GM06990 (cell line): ENCODE measurements at regions not wholly inside any gene's neighbourhood (a gene's known extent, or its start where the extent isn't known, plus 50 kb on each side); places are given as distances from the start of the nearest gene placed in this dataset.

Experiments
- DNase-seq: peaks from one replicate; pipeline ENCODE4 v3.0.0-alpha.2; 2011; ENCODE audit not compliant: insufficient read length; ENCODE audit errors: extremely low read depth
- H3K27me3 ChIP-seq: replicated peaks from 2 replicates; pipeline ENCODE4 v1.6.0; 2011; ENCODE audit warnings: low read length; ENCODE audit not compliant: control insufficient read depth, insufficient read depth
- H3K36me3 ChIP-seq: 2 replicates; pipeline ENCODE4 v1.5.1; 2011; ENCODE audit warnings: low read length; ENCODE audit not compliant: control insufficient read depth, insufficient read depth
- H3K4me3 ChIP-seq: replicated peaks from 2 replicates; pipeline ENCODE4 v1.5.1; 2011; ENCODE audit warnings: low read depth, mild to moderate bottlenecking, control low read depth, low read length
- TF ChIP-seq, protein P1 (sequence below): IDR thresholded peaks from 2 replicates; pipeline ENCODE4 v1.5.1; 2011; ENCODE audit warnings: low read length, control low read depth, mild to moderate bottlenecking, inconsistent platforms; ENCODE audit not compliant: insufficient read depth, poor library complexity, severe bottlenecking

DNA sequence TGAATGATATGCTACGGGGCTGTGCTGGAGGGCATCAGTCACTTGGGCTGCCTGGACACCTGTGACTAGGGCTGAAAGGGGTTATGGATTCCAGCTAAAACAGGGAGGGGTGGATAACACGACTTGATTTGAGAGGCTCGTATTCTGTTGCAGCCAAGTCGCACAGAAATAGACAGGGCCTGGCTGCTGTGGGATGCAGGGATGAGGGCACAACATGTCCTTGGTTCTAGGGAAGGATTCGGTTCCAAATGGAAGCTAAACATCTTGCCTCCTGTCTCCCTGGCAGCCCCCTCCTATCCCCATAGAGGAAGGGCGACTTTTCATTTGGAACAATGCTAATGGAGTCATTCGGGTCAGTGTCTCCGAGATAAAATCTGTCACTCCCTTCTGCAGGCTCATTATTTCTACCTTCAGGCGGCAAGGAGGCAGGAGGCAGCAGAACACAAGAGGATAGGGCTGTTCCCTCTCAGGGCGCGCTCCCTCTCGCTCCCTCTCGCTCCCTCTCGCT is 433.8 kb upstream of the RBMS3 start:
- H3K4me3 ChIP-seq: no peak overlapping the region
- no peak for DNase-seq
- TF ChIP-seq, protein P1, sequence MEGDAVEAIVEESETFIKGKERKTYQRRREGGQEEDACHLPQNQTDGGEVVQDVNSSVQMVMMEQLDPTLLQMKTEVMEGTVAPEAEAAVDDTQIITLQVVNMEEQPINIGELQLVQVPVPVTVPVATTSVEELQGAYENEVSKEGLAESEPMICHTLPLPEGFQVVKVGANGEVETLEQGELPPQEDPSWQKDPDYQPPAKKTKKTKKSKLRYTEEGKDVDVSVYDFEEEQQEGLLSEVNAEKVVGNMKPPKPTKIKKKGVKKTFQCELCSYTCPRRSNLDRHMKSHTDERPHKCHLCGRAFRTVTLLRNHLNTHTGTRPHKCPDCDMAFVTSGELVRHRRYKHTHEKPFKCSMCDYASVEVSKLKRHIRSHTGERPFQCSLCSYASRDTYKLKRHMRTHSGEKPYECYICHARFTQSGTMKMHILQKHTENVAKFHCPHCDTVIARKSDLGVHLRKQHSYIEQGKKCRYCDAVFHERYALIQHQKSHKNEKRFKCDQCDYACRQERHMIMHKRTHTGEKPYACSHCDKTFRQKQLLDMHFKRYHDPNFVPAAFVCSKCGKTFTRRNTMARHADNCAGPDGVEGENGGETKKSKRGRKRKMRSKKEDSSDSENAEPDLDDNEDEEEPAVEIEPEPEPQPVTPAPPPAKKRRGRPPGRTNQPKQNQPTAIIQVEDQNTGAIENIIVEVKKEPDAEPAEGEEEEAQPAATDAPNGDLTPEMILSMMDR: no peak
- no peaks in the 10 kb centered on the region; the same call in 1 of the 2 replicates for H3K27me3 ChIP-seq
- no peaks in the 10 kb centered on the region for H3K36me3 ChIP-seq

DNA sequence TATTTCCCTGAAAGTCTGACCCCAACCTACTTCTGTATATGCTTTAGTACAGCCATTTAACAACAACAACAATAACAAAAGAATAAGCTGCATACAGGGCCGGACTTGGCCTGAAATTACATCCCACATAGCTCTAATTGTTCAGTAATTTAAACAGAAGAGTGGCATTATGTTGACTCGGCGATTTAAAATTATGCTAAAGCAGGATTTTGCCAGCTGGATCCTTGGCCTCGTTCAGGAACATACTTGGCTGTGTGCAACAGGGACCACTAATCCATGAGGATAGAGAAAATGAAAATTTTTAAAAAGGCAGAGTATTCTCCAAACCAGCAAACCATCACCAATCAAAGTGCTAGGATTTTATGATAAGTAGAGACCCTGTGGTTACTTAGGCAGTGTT is 433.1 kb upstream of the RBMS3 start:
- Histone ChIP-seq H3K4me3 (no peak overlapping the region), H3K27me3 (no peaks in the 10 kb centered on the region; the same call in 1 of the 2 replicates), H3K36me3 (no peaks in the 10 kb centered on the region)
- TF ChIP-seq, protein P1: no peak
- DNase-seq: no peak

DNA sequence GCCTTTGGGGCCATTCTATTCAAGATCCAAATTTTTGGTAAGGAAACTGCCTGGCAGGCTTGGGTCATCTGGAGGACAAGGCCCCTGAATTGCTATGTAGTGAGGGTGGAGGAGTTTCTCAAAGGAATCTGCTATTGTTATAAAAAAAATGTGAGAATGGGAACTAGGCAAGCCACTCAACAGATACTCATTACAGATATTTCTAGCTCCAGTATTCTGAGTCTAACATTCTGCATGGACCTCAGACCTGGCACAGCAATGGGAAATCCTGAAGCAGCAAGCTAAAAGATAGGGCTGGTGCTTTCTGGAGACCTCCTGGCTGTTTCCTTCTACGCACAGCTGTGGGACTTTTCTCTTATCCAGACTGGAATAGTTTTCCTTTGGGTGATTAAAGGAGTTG is 430.7 kb upstream of the RBMS3 start:
- no peaks in the 10 kb centered on the region; the same call in 1 of the 2 replicates for H3K27me3 ChIP-seq
- H3K36me3 ChIP-seq: no peaks in the 10 kb centered on the region
- no peak for DNase-seq
- no peak overlapping the region for H3K4me3 ChIP-seq
- TF ChIP-seq, protein P1: no peak

DNA sequence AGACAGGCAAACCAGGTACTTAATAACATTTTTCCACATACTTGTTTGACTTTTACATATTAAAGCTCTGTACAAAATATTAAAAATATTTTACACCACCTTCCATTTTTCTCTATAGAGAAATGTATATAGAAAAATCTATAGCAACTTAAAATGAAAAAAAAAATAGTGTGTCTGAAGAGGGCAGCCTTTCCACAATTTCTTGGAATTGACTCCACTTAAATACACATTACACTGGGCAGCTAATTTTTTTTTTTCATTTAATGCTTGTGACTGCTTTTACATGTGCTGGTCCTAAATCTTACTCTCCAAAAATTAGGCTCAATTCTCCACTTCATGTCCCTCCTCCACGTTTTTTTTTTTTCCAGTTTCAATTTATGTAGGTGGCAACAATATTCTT is 427.0 kb upstream of the RBMS3 start:
- TF ChIP-seq, protein P1: no peak
- Histone ChIP-seq H3K36me3 (no peaks in the 10 kb centered on the region), H3K4me3 (no peak overlapping the region), H3K27me3 (no peaks in the 10 kb centered on the region)
- no peak for DNase-seq

DNA sequence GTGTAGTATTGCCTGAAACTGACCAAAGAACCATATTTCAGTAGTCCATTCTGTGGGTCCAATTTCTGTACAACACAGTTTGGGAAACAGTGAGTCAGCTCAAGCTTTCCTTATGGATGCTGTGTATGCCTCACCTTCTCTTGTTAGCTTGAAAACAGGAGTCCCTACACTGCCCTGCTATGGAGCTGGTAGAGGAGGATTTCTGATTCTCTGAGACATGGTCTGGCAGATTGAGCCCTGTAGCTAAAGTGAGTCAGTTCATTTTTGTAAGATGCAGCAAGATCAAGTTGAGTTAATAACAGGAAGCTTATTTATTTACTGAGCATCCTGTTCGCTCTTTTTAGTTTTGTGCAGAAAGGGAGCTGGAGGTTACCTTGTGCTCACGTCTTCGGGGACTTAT is 424.1 kb upstream of the RBMS3 start:
- Histone ChIP-seq H3K4me3 (no peak overlapping the region), H3K27me3 (no peaks in the 10 kb centered on the region), H3K36me3 (no peaks in the 10 kb centered on the region)
- DNase-seq: no peak
- TF ChIP-seq, protein P1: no peak

DNA sequence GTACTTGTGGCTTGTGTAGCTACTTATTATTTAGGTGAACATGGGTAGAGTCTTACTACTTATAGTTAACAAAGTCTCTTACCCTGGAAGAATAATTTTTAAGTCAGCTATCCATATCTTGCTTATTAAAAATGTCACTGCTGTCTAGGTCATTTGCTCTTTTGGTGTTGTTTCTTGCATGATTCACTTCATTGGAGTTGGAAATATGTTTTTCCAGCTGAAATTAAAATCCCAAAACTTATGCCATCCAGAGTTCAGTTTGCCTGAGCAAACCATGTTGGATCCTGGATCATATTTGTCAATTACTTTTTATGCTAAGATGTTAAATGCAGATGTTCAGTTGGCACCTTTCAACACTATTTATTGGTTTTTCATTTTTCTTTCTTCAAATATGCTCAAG is 421.0 kb upstream of the RBMS3 start:
- TF ChIP-seq, protein P1: no peak
- H3K36me3 ChIP-seq: no peaks in the 10 kb centered on the region
- no peak overlapping the region for H3K4me3 ChIP-seq
- DNase-seq: no peak
- H3K27me3 ChIP-seq: no peaks in the 10 kb centered on the region
